C4-2B (cell line): ENCODE measurements at regions not wholly inside any gene's neighbourhood (a gene's known extent, or its start where the extent isn't known, plus 50 kb on each side); places are given as distances from the start of the nearest gene placed in this dataset.

Experiments
- H3K27ac ChIP-seq: fragments of 450-650 bp; 2 replicates; pipeline ENCODE4 v1.5.1; 2017
- ZFX ChIP-seq: fragments of 450-650 bp; IDR thresholded peaks from 2 replicates; pipeline ENCODE4 v1.6.1; 2017
- TF ChIP-seq, protein P1 (sequence below): fragments of 450-650 bp; conservative IDR thresholded peaks from 2 replicates; pipeline ENCODE4 v1.5.1; 2017; ENCODE audit warnings: mild to moderate bottlenecking

- H3K27ac ChIP-seq, result no peak overlapping the region
- TF ChIP-seq ZFX, result no peak
- TF ChIP-seq, protein P1, sequence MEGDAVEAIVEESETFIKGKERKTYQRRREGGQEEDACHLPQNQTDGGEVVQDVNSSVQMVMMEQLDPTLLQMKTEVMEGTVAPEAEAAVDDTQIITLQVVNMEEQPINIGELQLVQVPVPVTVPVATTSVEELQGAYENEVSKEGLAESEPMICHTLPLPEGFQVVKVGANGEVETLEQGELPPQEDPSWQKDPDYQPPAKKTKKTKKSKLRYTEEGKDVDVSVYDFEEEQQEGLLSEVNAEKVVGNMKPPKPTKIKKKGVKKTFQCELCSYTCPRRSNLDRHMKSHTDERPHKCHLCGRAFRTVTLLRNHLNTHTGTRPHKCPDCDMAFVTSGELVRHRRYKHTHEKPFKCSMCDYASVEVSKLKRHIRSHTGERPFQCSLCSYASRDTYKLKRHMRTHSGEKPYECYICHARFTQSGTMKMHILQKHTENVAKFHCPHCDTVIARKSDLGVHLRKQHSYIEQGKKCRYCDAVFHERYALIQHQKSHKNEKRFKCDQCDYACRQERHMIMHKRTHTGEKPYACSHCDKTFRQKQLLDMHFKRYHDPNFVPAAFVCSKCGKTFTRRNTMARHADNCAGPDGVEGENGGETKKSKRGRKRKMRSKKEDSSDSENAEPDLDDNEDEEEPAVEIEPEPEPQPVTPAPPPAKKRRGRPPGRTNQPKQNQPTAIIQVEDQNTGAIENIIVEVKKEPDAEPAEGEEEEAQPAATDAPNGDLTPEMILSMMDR, result no peak
Observed at GRCh38 chr1:42055061-42055460, 98.1 kb upstream of the GUCA2B start.

GRCh38 chr1:42052072-42052699 is 101.0 kb upstream of the GUCA2B start:
- H3K27ac ChIP-seq, result no peak overlapping the region
- TF ChIP-seq, protein P1, result no peak
- TF ChIP-seq ZFX, result no peak

DNA sequence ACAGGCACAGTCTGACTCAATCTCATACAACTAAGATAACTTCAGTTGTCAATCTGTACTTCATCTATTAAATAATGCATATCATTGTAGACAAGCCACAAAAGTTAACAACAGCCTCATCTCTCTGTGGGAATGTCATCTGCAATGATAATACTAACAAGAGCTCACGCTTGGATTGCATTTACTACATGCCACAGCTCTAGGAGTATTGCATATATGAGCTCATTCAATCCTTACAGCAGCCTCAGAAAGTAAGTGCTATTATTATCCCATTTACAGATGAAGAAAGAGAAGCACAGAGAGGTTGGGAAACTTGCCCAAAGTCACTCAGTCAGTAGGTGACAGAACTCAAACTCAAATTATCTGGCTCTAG is 105.7 kb upstream of the GUCA2B start:
- no peak overlapping the region for H3K27ac ChIP-seq
- TF ChIP-seq ZFX, result no peak
- TF ChIP-seq, protein P1, result no peak

DNA sequence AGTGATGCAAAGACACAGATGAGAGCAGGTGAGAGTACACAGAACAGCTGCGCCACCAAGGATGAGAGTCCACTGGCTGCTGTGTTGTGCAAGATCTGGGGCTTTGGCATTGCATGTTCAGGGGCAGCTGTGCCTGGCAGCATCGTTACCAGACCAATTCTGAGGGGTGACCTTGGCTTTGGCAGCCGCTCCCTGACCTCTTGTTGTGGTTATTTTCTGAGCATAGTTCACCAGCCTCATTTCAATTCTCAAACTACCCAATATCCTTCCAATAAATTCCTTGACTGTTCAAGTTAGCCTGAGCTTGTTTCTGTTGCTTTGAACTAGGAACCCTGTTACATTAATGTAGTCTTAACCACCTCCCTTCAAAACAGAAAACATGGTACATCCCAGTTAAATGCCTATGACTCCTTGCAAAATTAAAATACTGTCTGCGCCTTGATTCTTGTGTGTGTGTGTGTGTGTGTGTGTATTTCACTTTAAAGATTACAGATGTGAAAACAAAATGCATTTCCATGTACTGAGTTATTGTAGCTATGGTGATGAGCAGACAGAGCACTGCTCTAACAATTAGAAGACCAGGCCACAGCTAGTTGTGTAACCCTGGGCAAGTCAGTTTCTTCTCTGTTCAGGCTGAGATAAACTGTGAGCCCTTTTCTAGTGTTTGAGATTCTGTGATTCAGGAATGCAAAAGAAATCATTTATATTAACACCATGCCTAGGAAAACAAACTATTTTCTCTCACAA is 106.3 kb upstream of the GUCA2B start:
- TF ChIP-seq, protein P1, result no peak
- TF ChIP-seq ZFX, result no peak
- H3K27ac ChIP-seq, result no peak overlapping the region

DNA sequence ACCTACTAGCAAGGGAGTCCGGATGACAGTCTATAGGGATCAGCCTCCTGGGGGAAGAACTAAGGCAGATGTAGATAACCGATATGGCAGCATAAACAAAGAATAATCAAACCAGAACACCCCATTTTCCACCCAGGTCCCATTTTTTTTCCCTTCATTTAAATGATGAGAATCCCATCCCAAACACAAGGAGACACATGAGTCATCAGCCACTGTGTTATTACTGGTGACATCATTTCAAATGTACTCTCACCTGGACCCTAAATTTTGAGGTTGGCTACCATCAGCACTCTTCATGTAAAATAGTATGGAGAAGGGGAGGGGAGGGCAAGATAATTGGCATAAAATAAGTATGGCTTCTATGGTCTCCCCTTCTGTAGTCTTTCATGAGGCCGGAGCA is 108.9 kb upstream of the GUCA2B start:
- no peak overlapping the region for H3K27ac ChIP-seq
- TF ChIP-seq, protein P1, result no peak
- no peak for TF ChIP-seq ZFX

GRCh38 chr1:42043811-42044210 is 109.4 kb upstream of the GUCA2B start:
- no peak overlapping the region for H3K27ac ChIP-seq
- TF ChIP-seq, protein P1, result no peak
- no peak for TF ChIP-seq ZFX

GRCh38 chr1:42043182-42043581 is 110.0 kb upstream of the GUCA2B start:
- TF ChIP-seq, protein P1, result no peak
- TF ChIP-seq ZFX, result no peak
- no peak overlapping the region for H3K27ac ChIP-seq
